Panc1 (cell line): ENCODE measurements at regions not wholly inside any gene's neighbourhood (a gene's known extent, or its start where the extent isn't known, plus 50 kb on each side); places are given as distances from the start of the nearest gene placed in this dataset.

Experiments
- ATAC-seq: fragments of 200-7000 bp; cut with Tn5 transposase; 2 replicates; pipeline ENCODE4 v1.9.1; 2020; ENCODE audit warnings: mild to moderate bottlenecking, moderate library complexity
- BruUV-seq: library from RNA; stranded (reverse); fragments of 400-500 nt; replicated peaks from 2 replicates; lab custom pipeline; 2021; lab: Mats Ljungman, UMichigan
- CTCF ChIA-PET: fragments of 300-600 bp; sonication (Branson Sonifier 250); formaldehyde crosslinking; loops from one replicate; lab custom pipeline; 2022; ENCODE audit warnings: antibody characterized with exemption; lab: Charles Lee
- POLR2A ChIA-PET: fragments of 300-600 bp; sonication (Branson Sonifier 250); formaldehyde crosslinking; loops from one replicate; lab custom pipeline; 2022; ENCODE audit warnings: antibody characterized with exemption; lab: Charles Lee
- DNase-seq: peaks from one replicate; pipeline ENCODE4 v3.0.0-alpha.2; 2010; ENCODE audit warnings: low read depth, low spot score
- H3K27ac ChIP-seq: 2 replicates; pipeline ENCODE4 v1.5.1; 2011; ENCODE audit warnings: mild to moderate bottlenecking, low read length, inconsistent platforms
- H3K27me3 ChIP-seq: fragments of 200-500 bp; sonication (Bioruptor generic); 2 replicates; pipeline ENCODE4 v1.6.0; 2014; ENCODE audit warnings: low read length, inconsistent platforms; ENCODE audit not compliant: control insufficient read depth, insufficient read depth
- H3K36me3 ChIP-seq: fragments of 200-500 bp; sonication (Bioruptor generic); 2 replicates; pipeline ENCODE4 v1.5.1; 2014; ENCODE audit warnings: inconsistent platforms, mild to moderate bottlenecking, low read length, moderate library complexity; ENCODE audit not compliant: control insufficient read depth, insufficient read depth
- H3K4me1 ChIP-seq: 2 replicates; pipeline ENCODE4 v1.5.1; 2011; ENCODE audit warnings: inconsistent platforms, mild to moderate bottlenecking, low read length, moderate library complexity; ENCODE audit not compliant: control insufficient read depth, insufficient read depth
- H3K4me3 ChIP-seq, 2 experiments: 2 replicates each; pipeline ENCODE4 v1.5.1; 2011 to 2012; ENCODE audit warnings: low read depth in 2 of 2, low read length in 2 of 2, mild to moderate bottlenecking in 2 of 2, inconsistent platforms in 1 of 2, moderate library complexity in 1 of 2
- H3K9me3 ChIP-seq: fragments of 200-500 bp; sonication (Bioruptor generic); 2 replicates; pipeline ENCODE4 v1.5.1; 2014; ENCODE audit warnings: low read depth, mild to moderate bottlenecking, inconsistent platforms, low read length, moderate library complexity; ENCODE audit not compliant: control insufficient read depth, insufficient read depth
- POLR2AphosphoS5 ChIP-seq: IDR thresholded peaks from 2 replicates; pipeline ENCODE4 v1.6.1; 2012; ENCODE audit warnings: mild to moderate bottlenecking, low read depth, low read length, moderate library complexity
- SIN3A ChIP-seq: IDR thresholded peaks from 2 replicates; pipeline ENCODE4 v1.6.1; 2012; ENCODE audit warnings: low read depth, mild to moderate bottlenecking, low read length, moderate library complexity, borderline replicate concordance; ENCODE audit not compliant: insufficient read depth
- TCF7L2 ChIP-seq: IDR thresholded peaks from 2 replicates; pipeline ENCODE4 v1.6.1; 2011; ENCODE audit warnings: mild to moderate bottlenecking, low read depth, low read length, inconsistent platforms
- in situ Hi-C: cut with HindIII; loops from 2 replicates; pipeline ENCODE4 v1.10.0; 2016; ENCODE audit warnings: low sequenced_read_pairs, low pct_unique_long_range_greater_than_20kb
- intact Hi-C: fragments of 100-400 bp; cut with micrococcal nuclease; formaldehyde crosslinking; loops from one replicate; pipeline ENCODE4 v1.10.0; 2022; ENCODE audit not compliant: unreplicated experiment
- TF ChIP-seq, protein P1 (sequence below): fragments of 450-650 bp; IDR thresholded peaks from 2 replicates; pipeline ENCODE4 v1.5.1; 2017; ENCODE audit warnings: mild to moderate bottlenecking
- TF ChIP-seq, protein P2 (sequence below), 2 experiments: IDR thresholded peaks; 2 replicates each; pipeline ENCODE4 v1.6.1; 2011 to 2012; ENCODE audit warnings: low read depth in 2 of 2, control low read depth in 1 of 2, low read length in 1 of 2, mild to moderate bottlenecking in 1 of 2, moderate library complexity in 1 of 2; ENCODE audit not compliant: insufficient read depth in 1 of 2

DNA sequence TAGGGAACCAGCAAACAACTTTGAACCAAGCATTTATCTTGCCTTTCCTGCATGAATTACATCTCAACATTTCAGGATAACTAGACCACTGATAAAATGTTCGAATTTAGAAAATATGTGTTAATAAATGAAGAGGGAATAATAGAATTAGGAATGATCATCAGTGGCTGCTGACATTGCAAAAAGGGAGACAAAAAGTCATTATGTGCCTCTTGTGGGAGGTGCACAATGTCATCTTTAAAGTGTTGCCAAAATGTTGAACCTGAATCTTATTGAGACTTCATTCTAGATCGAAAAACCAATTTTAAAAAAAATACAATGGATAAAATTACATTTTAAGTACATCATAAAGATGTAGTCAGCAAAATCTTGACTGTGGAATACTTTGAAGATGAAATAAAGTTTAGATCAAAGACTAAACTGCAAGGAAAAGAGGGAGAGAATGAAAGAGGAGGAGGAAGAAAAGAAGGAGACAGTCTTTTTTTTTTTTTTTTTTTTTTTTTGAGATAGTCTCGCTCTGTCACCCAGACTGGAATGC, 299.3 kb downstream of the FBXW7 start:
- Histone ChIP-seq H3K27ac (no peak overlapping the region), H3K36me3 (no peaks in the 10 kb centered on the region), H3K9me3 (no peaks in the 10 kb centered on the region), H3K4me3 (no peak overlapping the region), H3K27me3 (no peaks in the 10 kb centered on the region), H3K4me1 (no peaks in the 10 kb centered on the region)
- no peak for DNase-seq
- ATAC-seq: no peak
- no TSS peak for BruUV-seq
- TF ChIP-seq SIN3A: no peak
- no peak for TF ChIP-seq TCF7L2
- TF ChIP-seq, protein P1, sequence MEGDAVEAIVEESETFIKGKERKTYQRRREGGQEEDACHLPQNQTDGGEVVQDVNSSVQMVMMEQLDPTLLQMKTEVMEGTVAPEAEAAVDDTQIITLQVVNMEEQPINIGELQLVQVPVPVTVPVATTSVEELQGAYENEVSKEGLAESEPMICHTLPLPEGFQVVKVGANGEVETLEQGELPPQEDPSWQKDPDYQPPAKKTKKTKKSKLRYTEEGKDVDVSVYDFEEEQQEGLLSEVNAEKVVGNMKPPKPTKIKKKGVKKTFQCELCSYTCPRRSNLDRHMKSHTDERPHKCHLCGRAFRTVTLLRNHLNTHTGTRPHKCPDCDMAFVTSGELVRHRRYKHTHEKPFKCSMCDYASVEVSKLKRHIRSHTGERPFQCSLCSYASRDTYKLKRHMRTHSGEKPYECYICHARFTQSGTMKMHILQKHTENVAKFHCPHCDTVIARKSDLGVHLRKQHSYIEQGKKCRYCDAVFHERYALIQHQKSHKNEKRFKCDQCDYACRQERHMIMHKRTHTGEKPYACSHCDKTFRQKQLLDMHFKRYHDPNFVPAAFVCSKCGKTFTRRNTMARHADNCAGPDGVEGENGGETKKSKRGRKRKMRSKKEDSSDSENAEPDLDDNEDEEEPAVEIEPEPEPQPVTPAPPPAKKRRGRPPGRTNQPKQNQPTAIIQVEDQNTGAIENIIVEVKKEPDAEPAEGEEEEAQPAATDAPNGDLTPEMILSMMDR: no peak
- TF ChIP-seq POLR2AphosphoS5: no peak
- TF ChIP-seq, protein P2, sequence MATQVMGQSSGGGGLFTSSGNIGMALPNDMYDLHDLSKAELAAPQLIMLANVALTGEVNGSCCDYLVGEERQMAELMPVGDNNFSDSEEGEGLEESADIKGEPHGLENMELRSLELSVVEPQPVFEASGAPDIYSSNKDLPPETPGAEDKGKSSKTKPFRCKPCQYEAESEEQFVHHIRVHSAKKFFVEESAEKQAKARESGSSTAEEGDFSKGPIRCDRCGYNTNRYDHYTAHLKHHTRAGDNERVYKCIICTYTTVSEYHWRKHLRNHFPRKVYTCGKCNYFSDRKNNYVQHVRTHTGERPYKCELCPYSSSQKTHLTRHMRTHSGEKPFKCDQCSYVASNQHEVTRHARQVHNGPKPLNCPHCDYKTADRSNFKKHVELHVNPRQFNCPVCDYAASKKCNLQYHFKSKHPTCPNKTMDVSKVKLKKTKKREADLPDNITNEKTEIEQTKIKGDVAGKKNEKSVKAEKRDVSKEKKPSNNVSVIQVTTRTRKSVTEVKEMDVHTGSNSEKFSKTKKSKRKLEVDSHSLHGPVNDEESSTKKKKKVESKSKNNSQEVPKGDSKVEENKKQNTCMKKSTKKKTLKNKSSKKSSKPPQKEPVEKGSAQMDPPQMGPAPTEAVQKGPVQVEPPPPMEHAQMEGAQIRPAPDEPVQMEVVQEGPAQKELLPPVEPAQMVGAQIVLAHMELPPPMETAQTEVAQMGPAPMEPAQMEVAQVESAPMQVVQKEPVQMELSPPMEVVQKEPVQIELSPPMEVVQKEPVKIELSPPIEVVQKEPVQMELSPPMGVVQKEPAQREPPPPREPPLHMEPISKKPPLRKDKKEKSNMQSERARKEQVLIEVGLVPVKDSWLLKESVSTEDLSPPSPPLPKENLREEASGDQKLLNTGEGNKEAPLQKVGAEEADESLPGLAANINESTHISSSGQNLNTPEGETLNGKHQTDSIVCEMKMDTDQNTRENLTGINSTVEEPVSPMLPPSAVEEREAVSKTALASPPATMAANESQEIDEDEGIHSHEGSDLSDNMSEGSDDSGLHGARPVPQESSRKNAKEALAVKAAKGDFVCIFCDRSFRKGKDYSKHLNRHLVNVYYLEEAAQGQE (IDR thresholded peaks at IDR 0.05; ENCODE audit: insufficient read depth in 1 of 2, low read depth in 2 of 2, low read length in 1 of 2): no peak
- in situ Hi-C loops: no loop called here
- intact Hi-C loops: no loop called here
- POLR2A ChIA-PET: no interaction called here
- CTCF ChIA-PET: no interaction called here

DNA sequence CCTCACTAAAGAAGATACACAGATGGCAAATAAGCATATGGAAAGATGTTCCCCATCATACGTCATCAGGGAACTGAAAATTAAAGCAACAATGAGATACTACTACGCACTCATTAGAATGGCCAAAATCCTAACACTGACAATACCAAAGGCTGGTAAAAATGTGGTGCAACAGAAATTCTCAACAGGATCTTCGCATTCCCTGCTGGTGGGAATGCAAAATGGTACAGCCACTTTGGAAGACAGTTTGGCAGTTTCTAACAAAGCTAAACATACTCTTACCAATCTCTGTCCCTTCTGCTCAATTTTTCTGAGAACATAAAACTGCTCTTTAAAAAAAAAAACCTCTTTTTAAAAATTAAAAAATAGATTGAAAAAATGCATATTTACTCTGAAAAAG, 300.2 kb downstream of the FBXW7 start:
- ATAC-seq: no peak
- no peak for DNase-seq
- CTCF ChIA-PET: no interaction called here
- intact Hi-C loops: no loop called here
- H3K27ac ChIP-seq: no peak overlapping the region
- H3K36me3 ChIP-seq: no peaks in the 10 kb centered on the region
- BruUV-seq: no TSS peak
- in situ Hi-C loops: no loop called here
- no peaks in the 10 kb centered on the region for H3K9me3 ChIP-seq
- no peaks in the 10 kb centered on the region for H3K27me3 ChIP-seq
- H3K4me1 ChIP-seq: no peaks in the 10 kb centered on the region
- POLR2A ChIA-PET: no interaction called here
- TF ChIP-seq, protein P2 (IDR thresholded peaks at IDR 0.05; ENCODE audit: insufficient read depth in 1 of 2, low read depth in 2 of 2, low read length in 1 of 2): no peak
- no peak for TF ChIP-seq TCF7L2
- TF ChIP-seq, protein P1: no peak
- no peak for TF ChIP-seq POLR2AphosphoS5
- no peak for TF ChIP-seq SIN3A
- H3K4me3 ChIP-seq: no peak overlapping the region
